GM19328 (cell line): ENCODE measurements at regions not wholly inside any gene's neighbourhood (a gene's known extent, or its start where the extent isn't known, plus 50 kb on each side); places are given as distances from the start of the nearest gene placed in this dataset.

ENCODE experiments used
- ATAC-seq: cut with Tn5 transposase; IDR thresholded peaks from one replicate; pipeline ENCODE4 v1.9.1; 2021; ENCODE audit warnings: mild to moderate bottlenecking, moderate library complexity; ENCODE audit not compliant: unreplicated experiment

GRCh38 chr13:86714495-86714894 lies 915.3 kb upstream of the SLITRK6 start:
- no peak for ATAC-seq

- ATAC-seq, result no peak
Measured at GRCh38 chr13:86725105-86725504, 925.9 kb upstream of the SLITRK6 start.

- no peak for ATAC-seq
Measured at GRCh38 chr13:86729206-86729605, 930.0 kb upstream of the SLITRK6 start.

GRCh38 chr13:86731987-86732386 lies 932.8 kb upstream of the SLITRK6 start:
- ATAC-seq, result no peak

- ATAC-seq, result no peak
Measured at GRCh38 chr13:86737334-86737932, 933.7 kb upstream of the SLITRK5 start.

- ATAC-seq, result no peak
Measured at GRCh38 chr13:86741762-86742285, 929.3 kb upstream of the SLITRK5 start.

- ATAC-seq, result no peak
Measured at GRCh38 chr13:86757236-86757978, 913.8 kb upstream of the SLITRK5 start.

GRCh38 chr13:86758116-86758515 lies 913.1 kb upstream of the SLITRK5 start:
- no peak for ATAC-seq

- ATAC-seq, result no peak
Measured at GRCh38 chr13:86760620-86761019, 910.6 kb upstream of the SLITRK5 start.

- no peak for ATAC-seq
Measured at GRCh38 chr13:86765462-86765861, 905.7 kb upstream of the SLITRK5 start.

GRCh38 chr13:86788616-86789015 lies 882.6 kb upstream of the SLITRK5 start:
- no peak for ATAC-seq

GRCh38 chr13:86792153-86792651 lies 879.0 kb upstream of the SLITRK5 start:
- ATAC-seq, result no peak

- ATAC-seq, result no peak
Measured at GRCh38 chr13:86795858-86796257, 875.3 kb upstream of the SLITRK5 start.

- ATAC-seq, result no peak
Measured at GRCh38 chr13:86810361-86810760, 860.8 kb upstream of the SLITRK5 start.

- ATAC-seq, result no peak
Measured at GRCh38 chr13:86813198-86813597, 858.0 kb upstream of the SLITRK5 start.

GRCh38 chr13:86825410-86825809 lies 845.8 kb upstream of the SLITRK5 start:
- ATAC-seq, result no peak

GRCh38 chr13:86826232-86826631 lies 844.9 kb upstream of the SLITRK5 start:
- ATAC-seq, result no peak

GRCh38 chr13:86830046-86830445 lies 841.1 kb upstream of the SLITRK5 start:
- ATAC-seq, result no peak

- ATAC-seq, result no peak
Measured at GRCh38 chr13:86831084-86831483, 840.1 kb upstream of the SLITRK5 start.

GRCh38 chr13:86838411-86839120 lies 832.6 kb upstream of the SLITRK5 start:
- ATAC-seq, result no peak

GRCh38 chr13:86839221-86839620 lies 832.0 kb upstream of the SLITRK5 start:
- no peak for ATAC-seq
